RWPE2 (cell line): ENCODE measurements at regions not wholly inside any gene's neighbourhood (a gene's known extent, or its start where the extent isn't known, plus 50 kb on each side); places are given as distances from the start of the nearest gene placed in this dataset.

Experiments used
- ATAC-seq: fragments of 200-7000 bp; cut with Tn5 transposase; 3 replicates; pipeline ENCODE4 v1.9.1; 2021; ENCODE audit warnings: low read depth
- DNase-seq: peaks from one replicate; pipeline ENCODE4 v3.0.0-alpha.2; 2020; ENCODE audit warnings: low spot score
- H3K27ac ChIP-seq: fragments of 450-650 bp; 2 replicates; pipeline ENCODE4 v1.5.1; 2017; ENCODE audit warnings: mild to moderate bottlenecking; ENCODE audit not compliant: poor library complexity, severe bottlenecking
- H3K27me3 ChIP-seq: fragments of 250-450 bp; sonication (Bioruptor Pico); 2 replicates; pipeline ENCODE4 v1.5.1; 2021; ENCODE audit warnings: mild to moderate bottlenecking, moderate library complexity; ENCODE audit not compliant: insufficient read depth, poor library complexity, severe bottlenecking
- H3K36me3 ChIP-seq: fragments of 250-450 bp; sonication (Bioruptor Pico); 2 replicates; pipeline ENCODE4 v1.5.1; 2020; ENCODE audit warnings: low read depth, mild to moderate bottlenecking, moderate library complexity
- H3K4me1 ChIP-seq: fragments of 250-450 bp; sonication (Bioruptor Pico); 2 replicates; pipeline ENCODE4 v1.5.1; 2021; ENCODE audit warnings: mild to moderate bottlenecking, moderate library complexity; ENCODE audit not compliant: insufficient read depth, poor library complexity, severe bottlenecking
- H3K4me3 ChIP-seq: fragments of 250-450 bp; sonication (Bioruptor Pico); 2 replicates; pipeline ENCODE4 v1.5.1; 2021; ENCODE audit warnings: mild to moderate bottlenecking, moderate library complexity; ENCODE audit not compliant: severe bottlenecking
- H3K9me3 ChIP-seq: fragments of 250-450 bp; sonication (Bioruptor Pico); 2 replicates; pipeline ENCODE4 v1.5.1; 2021; ENCODE audit warnings: mild to moderate bottlenecking, moderate library complexity; ENCODE audit not compliant: severe bottlenecking
- TF ChIP-seq, protein P1 (sequence below): fragments of 450-650 bp; IDR thresholded peaks from one replicate; pipeline ENCODE4 v1.5.1; 2017; ENCODE audit warnings: mild to moderate bottlenecking, moderate library complexity; ENCODE audit not compliant: poor library complexity, severe bottlenecking

DNA sequence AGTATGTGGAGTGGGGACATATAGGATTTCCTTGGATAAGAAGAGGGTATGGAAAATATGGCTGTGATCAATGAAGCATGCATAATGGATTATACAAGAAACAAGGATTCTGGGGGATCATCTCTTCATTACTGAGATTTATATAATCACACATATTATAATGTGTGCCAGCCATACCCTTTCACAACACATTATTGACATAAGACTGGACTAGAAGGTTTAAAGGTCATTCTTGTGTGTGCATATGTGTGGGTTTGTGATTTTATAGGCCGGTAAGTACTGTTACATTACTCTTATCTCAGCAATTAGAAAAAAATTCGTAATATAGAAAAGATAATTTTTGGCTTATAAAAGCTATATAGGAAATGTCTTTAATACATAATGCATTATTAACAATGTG is 62.2 kb upstream of the DCC start:
- no peak for ATAC-seq
- Histone ChIP-seq H3K4me1 (no peaks in the 10 kb centered on the region), H3K27ac (no peak overlapping the region), H3K9me3 (no peaks in the 10 kb centered on the region), H3K4me3 (no peak overlapping the region), H3K36me3 (no peaks in the 10 kb centered on the region), H3K27me3 (no peaks in the 10 kb centered on the region)
- TF ChIP-seq, protein P1, sequence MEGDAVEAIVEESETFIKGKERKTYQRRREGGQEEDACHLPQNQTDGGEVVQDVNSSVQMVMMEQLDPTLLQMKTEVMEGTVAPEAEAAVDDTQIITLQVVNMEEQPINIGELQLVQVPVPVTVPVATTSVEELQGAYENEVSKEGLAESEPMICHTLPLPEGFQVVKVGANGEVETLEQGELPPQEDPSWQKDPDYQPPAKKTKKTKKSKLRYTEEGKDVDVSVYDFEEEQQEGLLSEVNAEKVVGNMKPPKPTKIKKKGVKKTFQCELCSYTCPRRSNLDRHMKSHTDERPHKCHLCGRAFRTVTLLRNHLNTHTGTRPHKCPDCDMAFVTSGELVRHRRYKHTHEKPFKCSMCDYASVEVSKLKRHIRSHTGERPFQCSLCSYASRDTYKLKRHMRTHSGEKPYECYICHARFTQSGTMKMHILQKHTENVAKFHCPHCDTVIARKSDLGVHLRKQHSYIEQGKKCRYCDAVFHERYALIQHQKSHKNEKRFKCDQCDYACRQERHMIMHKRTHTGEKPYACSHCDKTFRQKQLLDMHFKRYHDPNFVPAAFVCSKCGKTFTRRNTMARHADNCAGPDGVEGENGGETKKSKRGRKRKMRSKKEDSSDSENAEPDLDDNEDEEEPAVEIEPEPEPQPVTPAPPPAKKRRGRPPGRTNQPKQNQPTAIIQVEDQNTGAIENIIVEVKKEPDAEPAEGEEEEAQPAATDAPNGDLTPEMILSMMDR = no peak
- no peak for DNase-seq

DNA sequence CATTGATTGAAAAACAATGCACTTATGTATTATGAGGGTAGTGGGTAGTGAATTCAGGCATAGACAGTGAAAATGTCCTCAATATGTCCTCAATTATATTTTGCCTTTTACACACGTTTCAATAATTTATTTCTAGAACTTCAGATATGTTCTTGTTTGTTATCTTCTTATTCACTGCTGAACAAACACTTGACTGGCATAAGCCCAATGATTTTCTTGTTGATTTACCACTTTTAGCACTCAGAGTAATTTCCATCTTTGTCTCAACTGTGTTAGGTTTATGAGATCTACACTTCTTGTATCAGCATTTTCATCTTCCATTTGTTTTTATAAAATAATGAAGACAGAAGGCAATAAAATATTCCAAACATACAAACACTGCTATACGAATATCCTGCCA is 61.8 kb upstream of the DCC start:
- no peaks in the 10 kb centered on the region for H3K4me1 ChIP-seq
- H3K36me3 ChIP-seq = no peaks in the 10 kb centered on the region
- no peaks in the 10 kb centered on the region for H3K27me3 ChIP-seq
- H3K4me3 ChIP-seq = no peak overlapping the region
- no peak for DNase-seq
- H3K9me3 ChIP-seq = no peaks in the 10 kb centered on the region
- no peak for ATAC-seq
- no peak overlapping the region for H3K27ac ChIP-seq
- TF ChIP-seq, protein P1 = no peak

GRCh38 chr18:52280702-52281101 is 59.3 kb upstream of the DCC start:
- TF ChIP-seq, protein P1 = no peak
- no peak for ATAC-seq

DNA sequence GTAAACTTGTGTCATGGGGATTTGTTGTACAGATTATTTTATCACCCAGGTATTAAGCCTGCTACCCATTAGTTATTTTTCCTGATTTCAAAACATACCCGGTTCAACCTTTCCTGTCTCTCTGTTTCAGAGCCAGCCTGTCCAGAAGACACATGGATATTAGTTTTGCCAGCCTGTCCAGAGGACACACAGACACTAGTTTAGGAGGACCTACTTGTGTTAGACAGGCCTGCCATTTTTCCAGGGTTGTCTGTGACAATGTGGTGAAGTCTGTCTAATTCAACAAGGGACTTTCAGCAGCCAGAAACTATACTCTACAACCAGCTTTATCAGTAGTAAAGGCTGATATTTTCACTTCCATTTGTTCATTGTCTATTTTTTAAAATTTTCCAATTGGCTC is 56.1 kb upstream of the DCC start:
- no peak overlapping the region for H3K27ac ChIP-seq
- no peaks in the 10 kb centered on the region for H3K36me3 ChIP-seq
- ATAC-seq (no peak), DNase-seq (no peak)
- H3K4me3 ChIP-seq = no peak overlapping the region
- TF ChIP-seq, protein P1 = no peak
- H3K9me3 ChIP-seq = no peaks in the 10 kb centered on the region
- no peaks in the 10 kb centered on the region for H3K4me1 ChIP-seq
- no peaks in the 10 kb centered on the region for H3K27me3 ChIP-seq

More at GRCh38 chr18:52280702-52281101, 59.3 kb upstream of the DCC start:
- Histone ChIP-seq H3K9me3 (no peaks in the 10 kb centered on the region), H3K4me3 (no peak overlapping the region), H3K27ac (no peak overlapping the region), H3K4me1 (no peaks in the 10 kb centered on the region), H3K36me3 (no peaks in the 10 kb centered on the region), H3K27me3 (no peaks in the 10 kb centered on the region)
- DNase-seq = no peak

DNA sequence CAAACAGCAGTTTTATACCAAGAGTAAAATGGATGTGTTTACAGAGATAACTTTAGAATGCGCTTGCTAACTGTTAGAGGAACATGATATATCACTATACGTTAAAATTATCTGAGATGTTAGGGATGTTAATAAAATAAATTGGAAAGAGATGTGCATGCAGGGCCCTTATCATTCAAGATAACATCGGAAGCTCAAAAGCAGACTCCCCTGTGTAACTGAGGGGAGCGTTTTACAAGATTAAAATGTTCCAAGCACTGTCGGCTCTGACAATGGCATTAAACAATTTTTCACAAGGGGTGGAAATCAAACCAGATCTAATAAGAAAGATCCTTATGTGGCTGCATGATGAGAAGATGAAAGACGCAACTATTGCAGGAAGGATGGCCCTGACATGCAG is 53.3 kb upstream of the DCC start:
- DNase-seq (no peak), ATAC-seq (no peak)
- Histone ChIP-seq H3K27ac (no peak overlapping the region), H3K9me3 (no peaks in the 10 kb centered on the region), H3K4me3 (no peak overlapping the region), H3K36me3 (no peaks in the 10 kb centered on the region), H3K27me3 (no peaks in the 10 kb centered on the region), H3K4me1 (no peaks in the 10 kb centered on the region)
- TF ChIP-seq, protein P1 = no peak
